ENCODE measurements at regions not wholly inside any gene's neighbourhood (a gene's known extent, or its start where the extent isn't known, plus 50 kb on each side); places are given as distances from the start of the nearest gene placed in this dataset.
"Not testable (repeated sequence)": the region's sequence is repeated elsewhere in the genome, so short reads cannot be mapped to it uniquely, and the experiment has no call there.

- no peak for DNase-seq
Measured at GRCh38 chr7:67361150-67361549, 364.5 kb downstream of the TYW1 start.

- DNase-seq = no peak
Measured at GRCh38 chr7:67364441-67365017, 367.9 kb downstream of the TYW1 start.

- peak; percentile 58 for DNase-seq
Measured at GRCh38 chr7:67371429-67372305, 375.0 kb downstream of the TYW1 start.

- not testable (repeated sequence) for DNase-seq
Measured at GRCh38 chr7:67373389-67373788, 376.8 kb downstream of the TYW1 start.

- no peak for DNase-seq
Measured at GRCh38 chr7:67375427-67375826, 378.8 kb downstream of the TYW1 start.

- peak; percentile 32 for DNase-seq
Measured at GRCh38 chr7:67377939-67378862, 381.6 kb downstream of the TYW1 start.

- no peak for DNase-seq
Measured at GRCh38 chr7:67380326-67380725, 383.7 kb downstream of the TYW1 start.

- DNase-seq = no peak
Measured at GRCh38 chr7:67380858-67381257, 384.2 kb downstream of the TYW1 start.

GRCh38 chr7:67387851-67388250, 391.2 kb downstream of the TYW1 start:
- DNase-seq = no peak

GRCh38 chr7:67391168-67391567, 394.5 kb downstream of the TYW1 start:
- no peak for DNase-seq

GRCh38 chr7:67392596-67393438, 396.2 kb downstream of the TYW1 start:
- DNase-seq = peak; percentile 92

GRCh38 chr7:67393903-67394302, 397.3 kb downstream of the TYW1 start:
- DNase-seq = no peak

GRCh38 chr7:67398916-67399315, 402.3 kb downstream of the TYW1 start:
- DNase-seq = no peak

- no peak for DNase-seq
Measured at GRCh38 chr7:67401492-67401891, 404.9 kb downstream of the TYW1 start.

GRCh38 chr7:67402280-67402679, 405.6 kb downstream of the TYW1 start:
- DNase-seq = no peak

GRCh38 chr7:67406976-67407375, 410.3 kb downstream of the TYW1 start:
- DNase-seq = no peak

GRCh38 chr7:67407392-67408071, 410.9 kb downstream of the TYW1 start:
- DNase-seq = no peak

- no peak for DNase-seq
Measured at GRCh38 chr7:67408109-67408508, 411.5 kb downstream of the TYW1 start.

- DNase-seq = no peak
Measured at GRCh38 chr7:67413670-67414069, 417.0 kb downstream of the TYW1 start.

- DNase-seq = no peak
Measured at GRCh38 chr7:67414858-67415257, 418.2 kb downstream of the TYW1 start.

- no peak for DNase-seq
Measured at GRCh38 chr7:67422601-67423000, 426.0 kb downstream of the TYW1 start.

GRCh38 chr7:67423065-67423464, 426.4 kb downstream of the TYW1 start:
- no peak for DNase-seq

All from NCI-H1048 (cell line).